ENCODE measurements at regions not wholly inside any gene's neighbourhood (a gene's known extent, or its start where the extent isn't known, plus 50 kb on each side); places are given as distances from the start of the nearest gene placed in this dataset.

- DNase-seq (ENCODE audit: low read depth, low spot score) = no peak
- Histone ChIP-seq H3K9me3 (ENCODE audit: control insufficient read depth, low read depth, low read length) (no peaks in the 10 kb centered on the region), H3K4me3 (ENCODE audit: control insufficient read depth in 2 of 3, extremely low read depth in 1 of 3, insufficient read depth in 2 of 3, low read depth in 1 of 3, low read length in 3 of 3) (no peak overlapping the region), H3K4me1 (ENCODE audit: control insufficient read depth, extremely low read depth, insufficient read depth, low read length) (no peaks in the 10 kb centered on the region), H3K27me3 (ENCODE audit: control insufficient read depth, extremely low read depth, insufficient read depth, low read length) (no peaks in the 10 kb centered on the region), H2AFZ (ENCODE audit: control insufficient read depth, low read length) (no peak overlapping the region), H3K9me1 (ENCODE audit: control insufficient read depth, extremely low read depth, insufficient read depth, low read length) (no peaks in the 10 kb centered on the region), H3K27ac (ENCODE audit: control insufficient read depth, insufficient read depth, low read length) (no peak overlapping the region), H3K79me2 (ENCODE audit: control insufficient read depth, insufficient read depth, low read length) (no peaks in the 10 kb centered on the region), H3K9ac (ENCODE audit: control insufficient read depth, extremely low read depth, insufficient read depth, low read length) (no peak overlapping the region), H4K20me1 (ENCODE audit: control insufficient read depth, extremely low read depth, insufficient read depth, low read length) (no peaks in the 10 kb centered on the region), H3K36me3 (ENCODE audit: control insufficient read depth in 2 of 2, extremely low read depth in 1 of 2, insufficient read depth in 2 of 2, low read length in 2 of 2) (no peaks in the 10 kb centered on the region), H3K4me2 (ENCODE audit: control insufficient read depth, extremely low read depth, insufficient read depth, low read depth, low read length) (no peak overlapping the region)
- dilution Hi-C loops (cut with MboI; ENCODE audit: extremely low pct_ligation_motif_present, low sequenced_read_pairs) = no loop called here
- TF ChIP-seq EZH2 (IDR thresholded peaks at IDR 0.05; ENCODE audit: low read length) = no peak
- TF ChIP-seq, protein P1, sequence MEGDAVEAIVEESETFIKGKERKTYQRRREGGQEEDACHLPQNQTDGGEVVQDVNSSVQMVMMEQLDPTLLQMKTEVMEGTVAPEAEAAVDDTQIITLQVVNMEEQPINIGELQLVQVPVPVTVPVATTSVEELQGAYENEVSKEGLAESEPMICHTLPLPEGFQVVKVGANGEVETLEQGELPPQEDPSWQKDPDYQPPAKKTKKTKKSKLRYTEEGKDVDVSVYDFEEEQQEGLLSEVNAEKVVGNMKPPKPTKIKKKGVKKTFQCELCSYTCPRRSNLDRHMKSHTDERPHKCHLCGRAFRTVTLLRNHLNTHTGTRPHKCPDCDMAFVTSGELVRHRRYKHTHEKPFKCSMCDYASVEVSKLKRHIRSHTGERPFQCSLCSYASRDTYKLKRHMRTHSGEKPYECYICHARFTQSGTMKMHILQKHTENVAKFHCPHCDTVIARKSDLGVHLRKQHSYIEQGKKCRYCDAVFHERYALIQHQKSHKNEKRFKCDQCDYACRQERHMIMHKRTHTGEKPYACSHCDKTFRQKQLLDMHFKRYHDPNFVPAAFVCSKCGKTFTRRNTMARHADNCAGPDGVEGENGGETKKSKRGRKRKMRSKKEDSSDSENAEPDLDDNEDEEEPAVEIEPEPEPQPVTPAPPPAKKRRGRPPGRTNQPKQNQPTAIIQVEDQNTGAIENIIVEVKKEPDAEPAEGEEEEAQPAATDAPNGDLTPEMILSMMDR (optimal IDR thresholded peaks at IDR 0.05 in 1 of 3, IDR thresholded peaks at IDR 0.05 in 1 of 3, conservative IDR thresholded peaks at IDR 0.05 in 1 of 3; ENCODE audit: extremely low read depth in 1 of 3, insufficient read depth in 2 of 3, low read length in 3 of 3) = no peak
- FAIRE-seq = no peak
Observed at GRCh38 chr14:22508150-22508457, 80.9 kb downstream of the DAD1 start.

DNA sequence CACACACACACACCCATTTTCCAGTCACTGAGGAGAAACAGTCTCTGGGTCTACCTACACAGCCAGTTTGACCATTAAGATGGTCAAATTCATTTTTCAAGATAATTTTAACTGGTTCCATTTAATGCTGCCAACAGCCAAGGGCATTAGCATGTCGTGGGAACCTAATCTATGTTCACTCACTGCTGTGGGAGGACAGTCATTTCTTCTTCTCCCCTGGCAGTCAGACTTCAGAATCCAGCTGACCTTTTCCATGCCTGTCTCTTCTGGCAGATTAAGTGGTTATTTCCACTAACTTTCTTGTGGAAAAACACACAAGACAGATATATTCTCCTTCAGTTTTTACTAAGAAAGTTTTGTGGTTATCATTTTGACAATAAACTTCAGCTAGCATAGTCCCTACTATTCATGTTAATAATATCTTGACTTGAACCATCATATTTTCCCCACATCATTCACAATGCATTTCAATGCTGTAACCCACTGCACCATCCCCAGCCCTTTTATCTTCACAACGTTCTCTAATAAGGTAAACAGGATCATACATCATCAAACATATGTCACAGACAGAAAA lies 82.2 kb downstream of the DAD1 start:
- H2AFZ ChIP-seq (ENCODE audit: control insufficient read depth, low read length) = no peak overlapping the region
- no peak overlapping the region for H3K27ac ChIP-seq (ENCODE audit: control insufficient read depth, insufficient read depth, low read length)
- dilution Hi-C loops (cut with MboI; ENCODE audit: extremely low pct_ligation_motif_present, low sequenced_read_pairs) = no loop called here
- H3K36me3 ChIP-seq (ENCODE audit: control insufficient read depth in 2 of 2, extremely low read depth in 1 of 2, insufficient read depth in 2 of 2, low read length in 2 of 2) = no peaks in the 10 kb centered on the region
- no peak overlapping the region for H3K4me2 ChIP-seq (ENCODE audit: control insufficient read depth, extremely low read depth, insufficient read depth, low read depth, low read length)
- no peaks in the 10 kb centered on the region for H3K9me3 ChIP-seq (ENCODE audit: control insufficient read depth, low read depth, low read length)
- H3K9me1 ChIP-seq (ENCODE audit: control insufficient read depth, extremely low read depth, insufficient read depth, low read length) = no peaks in the 10 kb centered on the region
- H3K4me1 ChIP-seq (ENCODE audit: control insufficient read depth, extremely low read depth, insufficient read depth, low read length) = peaks cover 10% of the 10 kb centered on the region
- FAIRE-seq = no peak
- H4K20me1 ChIP-seq (ENCODE audit: control insufficient read depth, extremely low read depth, insufficient read depth, low read length) = no peaks in the 10 kb centered on the region
- H3K79me2 ChIP-seq (ENCODE audit: control insufficient read depth, insufficient read depth, low read length) = no peaks in the 10 kb centered on the region
- no peak overlapping the region for H3K9ac ChIP-seq (ENCODE audit: control insufficient read depth, extremely low read depth, insufficient read depth, low read length)
- no peak overlapping the region for H3K4me3 ChIP-seq (ENCODE audit: control insufficient read depth in 2 of 3, extremely low read depth in 1 of 3, insufficient read depth in 2 of 3, low read depth in 1 of 3, low read length in 3 of 3)
- TF ChIP-seq EZH2 (IDR thresholded peaks at IDR 0.05; ENCODE audit: low read length) = no peak
- TF ChIP-seq, protein P1 (optimal IDR thresholded peaks at IDR 0.05 in 1 of 3, IDR thresholded peaks at IDR 0.05 in 1 of 3, conservative IDR thresholded peaks at IDR 0.05 in 1 of 3; ENCODE audit: extremely low read depth in 1 of 3, insufficient read depth in 2 of 3, low read length in 3 of 3) = no peak
- DNase-seq (ENCODE audit: low read depth, low spot score) = no peak
- no peaks in the 10 kb centered on the region for H3K27me3 ChIP-seq (ENCODE audit: control insufficient read depth, extremely low read depth, insufficient read depth, low read length)
